ENCODE measurements at regions not wholly inside any gene's neighbourhood (a gene's known extent, or its start where the extent isn't known, plus 50 kb on each side); places are given as distances from the start of the nearest gene placed in this dataset.

GRCh38 chr5:125011419-125011818, 265.0 kb upstream of the ZNF608 start:
- DNase-seq (ENCODE audit: low spot score) (no peak), ATAC-seq (ENCODE audit: low FRiP score) (no peak)
- TF ChIP-seq CTCF (IDR thresholded peaks at IDR 0.05), result no peak

GRCh38 chr5:125011947-125012346, 265.5 kb upstream of the ZNF608 start:
- no peak for ATAC-seq (ENCODE audit: low FRiP score)
- TF ChIP-seq CTCF (IDR thresholded peaks at IDR 0.05), result no peak
- DNase-seq (ENCODE audit: low spot score), result no peak

GRCh38 chr5:125012727-125013451, 266.4 kb upstream of the ZNF608 start:
- ATAC-seq (ENCODE audit: low FRiP score) (no peak), DNase-seq (ENCODE audit: low spot score) (no peak)
- no peak for TF ChIP-seq CTCF (IDR thresholded peaks at IDR 0.05)

- no peak for DNase-seq (ENCODE audit: low spot score)
- no peak for TF ChIP-seq CTCF (IDR thresholded peaks at IDR 0.05)
- ATAC-seq (ENCODE audit: low FRiP score), result no peak
Observed at GRCh38 chr5:125014202-125014601, 267.8 kb upstream of the ZNF608 start.

GRCh38 chr5:125017796-125018195, 271.4 kb upstream of the ZNF608 start:
- no peak for TF ChIP-seq CTCF (IDR thresholded peaks at IDR 0.05)
- ATAC-seq (ENCODE audit: low FRiP score), result no peak
- no peak for DNase-seq (ENCODE audit: low spot score)

- no peak for DNase-seq (ENCODE audit: low spot score)
- TF ChIP-seq CTCF (IDR thresholded peaks at IDR 0.05), result no peak
- no peak for ATAC-seq (ENCODE audit: low FRiP score)
Observed at GRCh38 chr5:125023673-125024072, 277.2 kb upstream of the ZNF608 start.

Data from omental fat pad (tissue), 3 donors.